Esophagus muscularis mucosa (tissue), 4 donors: ENCODE measurements at regions not wholly inside any gene's neighbourhood (a gene's known extent, or its start where the extent isn't known, plus 50 kb on each side); places are given as distances from the start of the nearest gene placed in this dataset.

Experiments used
- EP300 ChIP-seq: sonication (generic); formaldehyde crosslinking; IDR thresholded peaks from one replicate; pipeline ENCODE4 v1.6.1; 2017; ENCODE audit warnings: antibody characterized with exemption
- POLR2A ChIP-seq: fragments of 450-650 bp; IDR thresholded peaks from one replicate; pipeline ENCODE4 v1.6.1; 2017; ENCODE audit warnings: antibody characterized with exemption, moderate library complexity, mild to moderate bottlenecking, low read depth
- POLR2AphosphoS5 ChIP-seq, 2 donors: sonication (generic); formaldehyde crosslinking; IDR thresholded peaks; one replicate each; pipeline ENCODE4 v1.6.1; 2017; ENCODE audit warnings: antibody characterized with exemption in 2 of 2
- TF ChIP-seq, protein P1 (sequence below), 3 experiments: fragments of 200-600 bp in 2 of 3; fragments of 450-650 bp in 1 of 3; sonication (generic) in 2 of 3; IDR thresholded peaks; one replicate each; pipeline ENCODE4 v1.5.1; 2017 to 2019; ENCODE audit warnings: antibody characterized with exemption in 3 of 3, mild to moderate bottlenecking in 2 of 3, moderate library complexity in 1 of 3

DNA sequence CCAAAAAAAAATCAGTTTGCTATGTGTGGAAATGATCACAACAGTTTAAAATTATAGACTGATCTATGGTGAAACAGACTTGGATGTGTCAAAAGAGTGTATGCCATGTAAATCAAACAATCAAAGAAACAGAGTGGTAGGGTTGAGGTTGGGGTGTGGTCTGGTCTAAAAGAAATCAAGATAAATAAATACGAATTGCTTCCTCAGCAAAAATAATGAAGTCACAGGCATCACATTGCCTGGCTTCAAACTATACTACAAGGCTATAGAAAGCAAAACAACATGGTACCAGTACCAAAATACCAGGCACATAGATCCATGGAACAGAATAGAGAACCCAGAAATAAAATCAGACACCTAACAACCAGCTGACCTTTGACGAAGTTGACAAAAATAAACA lies 1796.9 kb downstream of the NCAM2 start:
- no peak for TF ChIP-seq POLR2A
- TF ChIP-seq, protein P1, sequence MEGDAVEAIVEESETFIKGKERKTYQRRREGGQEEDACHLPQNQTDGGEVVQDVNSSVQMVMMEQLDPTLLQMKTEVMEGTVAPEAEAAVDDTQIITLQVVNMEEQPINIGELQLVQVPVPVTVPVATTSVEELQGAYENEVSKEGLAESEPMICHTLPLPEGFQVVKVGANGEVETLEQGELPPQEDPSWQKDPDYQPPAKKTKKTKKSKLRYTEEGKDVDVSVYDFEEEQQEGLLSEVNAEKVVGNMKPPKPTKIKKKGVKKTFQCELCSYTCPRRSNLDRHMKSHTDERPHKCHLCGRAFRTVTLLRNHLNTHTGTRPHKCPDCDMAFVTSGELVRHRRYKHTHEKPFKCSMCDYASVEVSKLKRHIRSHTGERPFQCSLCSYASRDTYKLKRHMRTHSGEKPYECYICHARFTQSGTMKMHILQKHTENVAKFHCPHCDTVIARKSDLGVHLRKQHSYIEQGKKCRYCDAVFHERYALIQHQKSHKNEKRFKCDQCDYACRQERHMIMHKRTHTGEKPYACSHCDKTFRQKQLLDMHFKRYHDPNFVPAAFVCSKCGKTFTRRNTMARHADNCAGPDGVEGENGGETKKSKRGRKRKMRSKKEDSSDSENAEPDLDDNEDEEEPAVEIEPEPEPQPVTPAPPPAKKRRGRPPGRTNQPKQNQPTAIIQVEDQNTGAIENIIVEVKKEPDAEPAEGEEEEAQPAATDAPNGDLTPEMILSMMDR (IDR thresholded peaks at IDR 0.05) = no peak
- no peak for TF ChIP-seq POLR2AphosphoS5 (IDR thresholded peaks at IDR 0.05)
- no peak for TF ChIP-seq EP300
